Karpas-422 (cell line): ENCODE measurements at regions not wholly inside any gene's neighbourhood (a gene's known extent, or its start where the extent isn't known, plus 50 kb on each side); places are given as distances from the start of the nearest gene placed in this dataset.
"Not testable (repeated sequence)": the region's sequence is repeated elsewhere in the genome, so short reads cannot be mapped to it uniquely, and the experiment has no call there.

ENCODE experiments used
- DNase-seq: peaks from one replicate; pipeline ENCODE4 v3.0.0-alpha.2; 2015
- H2AFZ ChIP-seq: fragments of 200-600 bp; sonication (generic); 2 replicates; pipeline ENCODE4 v1.6.1; 2014; ENCODE audit warnings: antibody characterized with exemption, low read length, mixed read lengths
- H3K27ac ChIP-seq: fragments of 200-600 bp; sonication (generic); 2 replicates; pipeline ENCODE4 v1.5.1; 2014; ENCODE audit warnings: mild to moderate bottlenecking, low read length, moderate library complexity
- H3K27me3 ChIP-seq: fragments of 200-600 bp; sonication (generic); 2 replicates; pipeline ENCODE4 v1.6.1; 2014; ENCODE audit warnings: low read length, mixed read lengths
- H3K36me3 ChIP-seq: fragments of 200-600 bp; sonication (generic); 2 replicates; pipeline ENCODE4 v1.6.1; 2014; ENCODE audit warnings: low read length, mixed read lengths; ENCODE audit not compliant: insufficient read depth
- H3K4me1 ChIP-seq: fragments of 200-600 bp; sonication (generic); 2 replicates; pipeline ENCODE4 v1.6.1; 2014; ENCODE audit warnings: mild to moderate bottlenecking, low read length, mixed read lengths
- H3K4me2 ChIP-seq: fragments of 200-600 bp; sonication (generic); 2 replicates; pipeline ENCODE4 v1.6.1; 2014; ENCODE audit warnings: low read length, low read depth, mild to moderate bottlenecking; ENCODE audit not compliant: poor library complexity, severe bottlenecking
- H3K4me3 ChIP-seq: fragments of 200-600 bp; sonication (generic); 2 replicates; pipeline ENCODE4 v1.5.1; 2014; ENCODE audit warnings: mild to moderate bottlenecking, antibody characterized with exemption, low read length, mixed read lengths
- H3K79me2 ChIP-seq: fragments of 200-600 bp; sonication (generic); 2 replicates; pipeline ENCODE4 v1.6.1; 2014; ENCODE audit warnings: mild to moderate bottlenecking, low read length, mixed read lengths
- H3K9ac ChIP-seq: fragments of 200-600 bp; sonication (generic); 2 replicates; pipeline ENCODE4 v1.6.0; 2014; ENCODE audit warnings: low read length
- H3K9me2 ChIP-seq: fragments of 200-600 bp; sonication (generic), shearing (Covaris generic); replicated peaks from 2 replicates; pipeline ENCODE4 v1.6.0; 2014; ENCODE audit warnings: mild to moderate bottlenecking, low read length, moderate library complexity; ENCODE audit not compliant: insufficient read depth
- H3K9me3 ChIP-seq: fragments of 300-700, 200-600 bp; sonication (generic); 2 replicates; pipeline ENCODE4 v1.6.1; 2014; ENCODE audit warnings: low read length, mixed read lengths
- H4K20me1 ChIP-seq: fragments of 200-600 bp; sonication (generic); 2 replicates; pipeline ENCODE4 v1.6.1; 2014; ENCODE audit warnings: mild to moderate bottlenecking, antibody characterized with exemption, low read length, low read depth; ENCODE audit not compliant: insufficient read depth

- Histone ChIP-seq H3K36me3 (no peaks in the 10 kb centered on the region), H3K9me2 (no peaks in the 10 kb centered on the region), H2AFZ (no peak overlapping the region), H4K20me1 (no peaks in the 10 kb centered on the region), H3K9me3 (no peaks in the 10 kb centered on the region), H3K27me3 (no peaks in the 10 kb centered on the region), H3K4me1 (no peaks in the 10 kb centered on the region), H3K79me2 (no peaks in the 10 kb centered on the region), H3K9ac (no peak overlapping the region), H3K4me2 (no peak overlapping the region), H3K27ac (no peak overlapping the region), H3K4me3 (no peak overlapping the region)
- no peak for DNase-seq
These were observed 327.5 kb upstream of the FGF16 start for GRCh38 chrX:77119706-77120105.

GRCh38 chrX:77123917-77124316, 323.3 kb upstream of the FGF16 start:
- H3K27me3 ChIP-seq, H3K27ac ChIP-seq, H3K4me3 ChIP-seq, H4K20me1 ChIP-seq, H3K4me2 ChIP-seq, H3K9ac ChIP-seq, H3K36me3 ChIP-seq, H3K9me3 ChIP-seq, H3K79me2 ChIP-seq, H2AFZ ChIP-seq, DNase-seq, H3K4me1 ChIP-seq, H3K9me2 ChIP-seq: not testable (repeated sequence)

- not testable (repeated sequence) for DNase-seq, H3K27me3 ChIP-seq, H3K27ac ChIP-seq, H3K4me2 ChIP-seq, H3K9ac ChIP-seq, H3K9me2 ChIP-seq, H4K20me1 ChIP-seq, H3K79me2 ChIP-seq, H3K4me3 ChIP-seq, H3K36me3 ChIP-seq, H2AFZ ChIP-seq, H3K9me3 ChIP-seq, H3K4me1 ChIP-seq
These were observed 319.6 kb upstream of the FGF16 start for GRCh38 chrX:77127571-77127970.

GRCh38 chrX:77143907-77144306, 303.3 kb upstream of the FGF16 start:
- no peaks in the 10 kb centered on the region for H3K9me2 ChIP-seq
- no peak overlapping the region for H3K9ac ChIP-seq
- H3K27ac ChIP-seq, result no peak overlapping the region
- no peaks in the 10 kb centered on the region for H3K79me2 ChIP-seq
- no peaks in the 10 kb centered on the region for H3K4me1 ChIP-seq
- no peaks in the 10 kb centered on the region for H4K20me1 ChIP-seq
- H3K4me3 ChIP-seq, result no peak overlapping the region
- H3K9me3 ChIP-seq, result no peaks in the 10 kb centered on the region
- H2AFZ ChIP-seq, result no peak overlapping the region
- H3K4me2 ChIP-seq, result no peak overlapping the region
- no peaks in the 10 kb centered on the region for H3K36me3 ChIP-seq
- no peak for DNase-seq
- no peaks in the 10 kb centered on the region for H3K27me3 ChIP-seq

GRCh38 chrX:77160301-77160700, 286.9 kb upstream of the FGF16 start:
- Histone ChIP-seq H4K20me1 (no peaks in the 10 kb centered on the region), H3K79me2 (no peaks in the 10 kb centered on the region)
- DNase-seq, result peak; percentile 77

GRCh38 chrX:77162777-77163176, 284.4 kb upstream of the FGF16 start:
- H3K4me3 ChIP-seq, result no peak overlapping the region
- H3K9ac ChIP-seq, result no peak overlapping the region
- no peak overlapping the region for H3K4me2 ChIP-seq
- no peaks in the 10 kb centered on the region for H3K36me3 ChIP-seq
- DNase-seq, result no peak
- H3K27me3 ChIP-seq, result no peaks in the 10 kb centered on the region
- no peaks in the 10 kb centered on the region for H3K4me1 ChIP-seq
- no peaks in the 10 kb centered on the region for H3K79me2 ChIP-seq
- H4K20me1 ChIP-seq, result no peaks in the 10 kb centered on the region
- no peak overlapping the region for H2AFZ ChIP-seq
- no peaks in the 10 kb centered on the region for H3K9me2 ChIP-seq
- no peaks in the 10 kb centered on the region for H3K9me3 ChIP-seq
- no peak overlapping the region for H3K27ac ChIP-seq

More at GRCh38 chrX:77160301-77160700, 286.9 kb upstream of the FGF16 start:
- Histone ChIP-seq H3K9ac (no peak overlapping the region), H3K4me2 (no peak overlapping the region), H3K4me1 (no peaks in the 10 kb centered on the region), H3K27me3 (no peaks in the 10 kb centered on the region), H3K9me2 (no peaks in the 10 kb centered on the region), H2AFZ (no peak overlapping the region), H3K9me3 (no peaks in the 10 kb centered on the region), H3K27ac (no peak overlapping the region), H3K36me3 (no peaks in the 10 kb centered on the region), H3K4me3 (no peak overlapping the region)

- H3K27me3 ChIP-seq, result no peaks in the 10 kb centered on the region
- H3K27ac ChIP-seq, result no peak overlapping the region
- no peak overlapping the region for H2AFZ ChIP-seq
- H3K9ac ChIP-seq, result no peak overlapping the region
- DNase-seq, result no peak
- H3K4me3 ChIP-seq, result no peak overlapping the region
- no peaks in the 10 kb centered on the region for H3K36me3 ChIP-seq
- H3K79me2 ChIP-seq, result no peaks in the 10 kb centered on the region
- H3K4me1 ChIP-seq, result no peaks in the 10 kb centered on the region
- H3K9me3 ChIP-seq, result 0 out of 2 replicates have a peak, but pooled peaks cover 1% of the 10 kb centered on the region
- H3K9me2 ChIP-seq, result no peaks in the 10 kb centered on the region
- H3K4me2 ChIP-seq, result no peak overlapping the region
- no peaks in the 10 kb centered on the region for H4K20me1 ChIP-seq
These were observed 279.2 kb upstream of the FGF16 start for GRCh38 chrX:77167993-77168392.

- Histone ChIP-seq H3K27ac (no peak overlapping the region), H3K36me3 (no peaks in the 10 kb centered on the region), H3K27me3 (no peaks in the 10 kb centered on the region), H4K20me1 (no peaks in the 10 kb centered on the region), H3K9me3 (peaks cover 3% of the 10 kb centered on the region; the same call in 1 of the 2 replicates), H3K79me2 (no peaks in the 10 kb centered on the region), H3K4me1 (no peaks in the 10 kb centered on the region), H3K9ac (no peak overlapping the region), H3K4me2 (no peak overlapping the region), H2AFZ (no peak overlapping the region), H3K4me3 (no peak overlapping the region), H3K9me2 (no peaks in the 10 kb centered on the region)
- DNase-seq, result no peak
These were observed 272.3 kb upstream of the FGF16 start for GRCh38 chrX:77174680-77175519.
